ENCODE measurements at regions not wholly inside any gene's neighbourhood (a gene's known extent, or its start where the extent isn't known, plus 50 kb on each side); places are given as distances from the start of the nearest gene placed in this dataset.

GRCh38 chr6:150495126-150495525 lies 104.6 kb upstream of the PLEKHG1 start:
- no peak overlapping the region for H3K27ac ChIP-seq (ENCODE audit: low read depth, low read length)
- CTCF ChIA-PET (ENCODE audit: partially characterized antibody) = no interaction called here
- no peak overlapping the region for H2AFZ ChIP-seq (ENCODE audit: low read length)
- H2BK5ac ChIP-seq (ENCODE audit: low read depth, low read length) = no peak overlapping the region
- H3K9ac ChIP-seq (replicated peaks in 1 of 4; ENCODE audit: extremely low read depth in 1 of 4, low read depth in 3 of 4, low read length in 3 of 4) = no peak overlapping the region
- no peak overlapping the region for H3K23ac ChIP-seq (ENCODE audit: insufficient read length)
- no peak overlapping the region for H4K8ac ChIP-seq (ENCODE audit: extremely low read depth, insufficient read depth, low read length)
- no peaks in the 10 kb centered on the region for H3K79me1 ChIP-seq (ENCODE audit: low read depth, low read length)
- no peak overlapping the region for H2BK15ac ChIP-seq (ENCODE audit: low read length)
- no peak overlapping the region for H4K91ac ChIP-seq (replicated peaks; ENCODE audit: insufficient read length, low read length)
- H2AK5ac ChIP-seq (ENCODE audit: low read depth, low read length) = no peak overlapping the region
- no peak overlapping the region for H3K18ac ChIP-seq (ENCODE audit: extremely low read depth, low read length)
- no peaks in the 10 kb centered on the region for H3K27me3 ChIP-seq (replicated peaks in 1 of 4; ENCODE audit: control insufficient read depth in 3 of 4, extremely low read depth in 1 of 4, insufficient read depth in 3 of 4, low read length in 3 of 4)
- no peaks in the 10 kb centered on the region for H3K36me3 ChIP-seq (ENCODE audit: control insufficient read depth in 2 of 4, insufficient read depth in 4 of 4, low read length in 3 of 4)
- H3K14ac ChIP-seq (ENCODE audit: insufficient read length) = no peak overlapping the region
- no peak overlapping the region for H3K56ac ChIP-seq (replicated peaks; ENCODE audit: insufficient read length, low read depth, low read length)
- WGBS, 2 experiments (ENCODE audit: extremely low coverage in 1 of 2, insufficient coverage in 1 of 2, insufficient read length in 1 of 2, insufficient replicate concordance in 2 of 2, low coverage in 1 of 2, low lambda C conversion rate in 2 of 2, missing lambda C conversion rate in 1 of 2) = 78% methylated on average over 1 of the region's 1 CpG; no CpG with 5 or more reads in 1 of the 2 experiments
- H2BK12ac ChIP-seq (ENCODE audit: low read depth, low read length) = no peak overlapping the region
- POLR2A ChIA-PET (ENCODE audit: partially characterized antibody) = no interaction called here
- H3K4me1 ChIP-seq (replicated peaks in 1 of 4; ENCODE audit: control insufficient read depth in 3 of 4, insufficient read depth in 4 of 4, low read length in 3 of 4) = no peaks in the 10 kb centered on the region
- no peak overlapping the region for H2BK120ac ChIP-seq (replicated peaks; ENCODE audit: low read depth, low read length)
- FAIRE-seq (no peak), DNase-seq (ENCODE audit: low read depth in 1 of 2, low spot score in 2 of 2) (no peak)
- no peaks in the 10 kb centered on the region for H4K20me1 ChIP-seq (replicated peaks in 1 of 2; ENCODE audit: control insufficient read depth in 1 of 2, insufficient read depth in 2 of 2, low read length in 2 of 2)
- H3K4ac ChIP-seq (replicated peaks; ENCODE audit: insufficient read length, low read depth, low read length) = no peak overlapping the region
- no peaks in the 10 kb centered on the region for H3K79me2 ChIP-seq (ENCODE audit: control insufficient read depth in 1 of 2, insufficient read depth in 2 of 2, low read length in 2 of 2)
- no peaks in the 10 kb centered on the region for H3K23me2 ChIP-seq (ENCODE audit: low read depth, low read length)
- no peak overlapping the region for H2BK20ac ChIP-seq (ENCODE audit: low read length)
- peaks cover 2% of the 10 kb centered on the region in 2 experiments; a peak in 2 of 4 replicates for H3K9me3 ChIP-seq (ENCODE audit: insufficient read depth in 2 of 2, low read depth in 1 of 2, low read length in 1 of 2)
- no peak overlapping the region for H3K4me3 ChIP-seq (ENCODE audit: extremely low read depth in 1 of 4, insufficient read depth in 2 of 4, low read depth in 3 of 4, low read length in 4 of 4)
- H4K5ac ChIP-seq (ENCODE audit: insufficient read length, low read depth, low read length) = no peak overlapping the region
- H3K4me2 ChIP-seq (ENCODE audit: insufficient read depth in 1 of 2, low read depth in 2 of 2, low read length in 2 of 2) = no peak overlapping the region
- TF ChIP-seq SIX5 (IDR thresholded peaks at IDR 0.05; ENCODE audit: low read depth, low read length) (no peak), JUND (IDR thresholded peaks at IDR 0.05; ENCODE audit: low read length) (no peak), CTCF (IDR thresholded peaks at IDR 0.05; ENCODE audit: control extremely low read depth in 1 of 3, insufficient read depth in 1 of 3, low read depth in 1 of 3, low read length in 3 of 3) (no peak), SP1 (IDR thresholded peaks at IDR 0.05; ENCODE audit: low read depth, low read length) (no peak), USF2 (IDR thresholded peaks at IDR 0.05; ENCODE audit: low read length) (no peak), NANOG (IDR thresholded peaks at IDR 0.05; ENCODE audit: insufficient read depth, low read depth, low read length, poor library complexity, severe bottlenecking) (no peak), TEAD4 (IDR thresholded peaks at IDR 0.05; ENCODE audit: low read depth, low read length) (no peak), KDM5A (IDR thresholded peaks at IDR 0.05; ENCODE audit: low read length) (no peak), RFX5 (IDR thresholded peaks at IDR 0.05; ENCODE audit: borderline replicate concordance, low read depth, low read length) (no peak), CHD2 (IDR thresholded peaks at IDR 0.05; ENCODE audit: low read length) (no peak), GTF2F1 (IDR thresholded peaks at IDR 0.05; ENCODE audit: borderline replicate concordance, low read depth, low read length) (no peak), JUN (IDR thresholded peaks at IDR 0.05; ENCODE audit: low read depth, low read length) (no peak), CEBPB (IDR thresholded peaks at IDR 0.05; ENCODE audit: low read depth, low read length) (no peak)

All from H1 (cell line).